ENCODE measurements at regions not wholly inside any gene's neighbourhood (a gene's known extent, or its start where the extent isn't known, plus 50 kb on each side); places are given as distances from the start of the nearest gene placed in this dataset.

DNA sequence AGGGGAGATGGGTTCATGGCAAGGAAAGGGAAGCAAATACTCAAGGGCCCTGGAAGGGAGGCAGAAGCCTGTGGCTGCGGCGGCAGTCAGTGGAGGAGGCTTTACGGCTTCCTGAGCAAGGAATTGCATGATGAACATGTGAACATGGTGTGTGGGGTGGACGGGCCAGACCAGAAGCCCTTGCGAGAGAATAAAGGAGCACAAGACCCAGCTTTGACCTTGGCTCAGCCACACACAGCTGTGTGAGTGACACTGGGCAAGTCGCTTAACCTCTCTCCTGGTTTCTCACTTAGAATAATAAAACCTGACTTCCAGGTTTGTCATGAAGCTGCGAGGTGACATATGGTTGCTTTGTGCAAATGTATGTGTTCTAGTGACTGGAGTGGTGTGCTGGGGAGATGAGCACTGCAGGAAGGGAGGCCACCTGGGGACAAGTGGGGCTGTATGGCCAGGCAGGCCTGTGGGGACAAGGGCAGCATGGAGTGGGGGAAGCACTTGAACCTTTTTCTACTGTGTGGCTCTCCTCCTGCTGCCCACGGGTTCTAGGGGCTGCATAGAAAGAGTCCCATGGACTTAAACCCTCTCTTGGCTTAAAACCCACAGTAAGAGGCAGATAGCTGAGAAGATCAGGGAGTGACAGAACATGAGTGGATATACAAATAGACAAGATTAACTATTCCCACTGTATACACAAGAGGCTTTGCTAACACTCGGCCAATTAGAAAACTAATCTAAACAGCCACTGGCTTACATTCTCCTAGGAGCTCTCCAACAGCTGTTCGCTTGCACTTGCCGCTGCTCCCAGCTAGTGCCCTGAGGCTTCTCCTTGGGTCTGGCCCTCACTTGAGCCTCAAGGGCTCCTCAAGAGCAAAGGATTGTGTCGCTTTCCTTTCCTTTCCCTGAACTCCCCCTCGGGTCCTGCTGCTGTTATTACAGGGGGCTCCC, 67.3 kb upstream of the CDON start:
- H3K27me3 ChIP-seq (ENCODE audit: control insufficient read depth in 2 of 2, insufficient read depth in 2 of 2, low read length in 2 of 2): no peaks in the 10 kb centered on the region
- H3K9ac ChIP-seq (ENCODE audit: low read depth in 1 of 2, low read length in 2 of 2): no peak overlapping the region
- H3K4me1 ChIP-seq (ENCODE audit: control insufficient read depth in 2 of 2, insufficient read depth in 2 of 2, low read length in 2 of 2): peaks cover 4 to 10% of the 10 kb centered on the region in 2 donors
- no peak overlapping the region for H3K27ac ChIP-seq (ENCODE audit: low read depth in 2 of 2, low read length in 2 of 2)
- H3K9me3 ChIP-seq (ENCODE audit: control insufficient read depth in 2 of 2, low read length in 2 of 2): no peaks in the 10 kb centered on the region
- H3K36me3 ChIP-seq (ENCODE audit: control insufficient read depth in 2 of 2, insufficient read depth in 2 of 2, low read length in 2 of 2): no peaks in the 10 kb centered on the region
- no peak overlapping the region for H3K4me3 ChIP-seq (ENCODE audit: low read length in 2 of 2)

DNA sequence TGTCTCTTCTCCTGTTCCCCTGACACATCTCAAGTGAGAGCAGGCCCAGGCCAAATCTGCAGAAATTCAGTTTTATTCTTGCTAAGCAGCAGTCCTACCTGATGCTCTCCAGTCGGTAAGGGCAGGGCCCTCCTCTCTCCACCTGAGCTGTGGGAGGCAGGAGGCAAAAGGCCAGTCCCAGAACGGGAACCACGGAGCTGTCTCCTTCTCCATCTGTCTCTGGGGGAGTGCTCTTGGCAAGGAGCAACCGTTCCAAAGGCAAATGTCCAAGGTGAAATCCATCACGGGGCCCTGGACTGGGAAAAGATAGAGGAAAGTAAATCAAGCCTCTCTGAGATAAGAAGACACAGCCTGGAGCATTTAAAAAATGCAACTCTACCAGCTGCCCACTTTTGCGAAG, 65.2 kb upstream of the CDON start:
- Histone ChIP-seq H3K27ac (ENCODE audit: low read depth in 2 of 2, low read length in 2 of 2) (no peak overlapping the region), H3K4me1 (ENCODE audit: control insufficient read depth in 2 of 2, insufficient read depth in 2 of 2, low read length in 2 of 2) (peaks cover 4 to 14% of the 10 kb centered on the region in 2 donors)

DNA sequence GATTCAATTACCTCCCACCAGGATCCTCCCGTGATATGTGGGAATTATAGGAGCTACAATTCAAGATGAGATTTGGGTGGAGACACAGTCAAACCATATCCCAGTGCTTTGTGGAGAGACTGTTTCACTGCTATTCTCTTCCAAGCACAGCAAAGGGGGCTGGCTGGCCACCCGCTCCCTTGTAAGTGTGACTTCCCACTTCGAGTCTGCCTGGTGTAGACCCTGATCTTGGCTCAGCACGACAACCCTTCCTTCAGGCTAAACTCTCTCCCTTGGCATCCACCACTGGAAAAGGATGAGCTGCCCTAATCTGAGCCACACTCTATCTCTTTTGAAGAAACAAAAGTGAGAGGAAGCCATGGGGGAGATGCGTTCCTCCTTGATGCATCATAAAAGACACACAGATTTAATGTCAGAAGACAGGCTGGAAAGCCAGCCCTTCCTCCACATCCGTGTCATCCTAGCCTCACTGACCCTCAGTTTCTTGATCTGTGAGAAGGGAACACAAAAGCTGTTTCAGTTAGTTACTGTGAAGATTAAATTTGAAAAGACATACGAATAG, 64.7 kb upstream of the CDON start:
- Histone ChIP-seq H3K27ac (ENCODE audit: low read depth in 2 of 2, low read length in 2 of 2) (no peak overlapping the region), H3K9me3 (ENCODE audit: control insufficient read depth in 2 of 2, low read length in 2 of 2) (no peaks in the 10 kb centered on the region), H3K4me1 (ENCODE audit: control insufficient read depth in 2 of 2, insufficient read depth in 2 of 2, low read length in 2 of 2) (peaks cover 4 to 14% of the 10 kb centered on the region in 2 donors), H3K9ac (ENCODE audit: low read depth in 1 of 2, low read length in 2 of 2) (no peak overlapping the region), H3K36me3 (ENCODE audit: control insufficient read depth in 2 of 2, insufficient read depth in 2 of 2, low read length in 2 of 2) (no peaks in the 10 kb centered on the region), H3K27me3 (ENCODE audit: control insufficient read depth in 2 of 2, insufficient read depth in 2 of 2, low read length in 2 of 2) (no peaks in the 10 kb centered on the region), H3K4me3 (ENCODE audit: low read length in 2 of 2) (no peak overlapping the region)

More for the DNA sequence above, 65.2 kb upstream of the CDON start:
- Histone ChIP-seq H3K4me3 (ENCODE audit: low read length in 2 of 2) (no peak overlapping the region), H3K27me3 (ENCODE audit: control insufficient read depth in 2 of 2, insufficient read depth in 2 of 2, low read length in 2 of 2) (no peaks in the 10 kb centered on the region), H3K9me3 (ENCODE audit: control insufficient read depth in 2 of 2, low read length in 2 of 2) (no peaks in the 10 kb centered on the region), H3K9ac (ENCODE audit: low read depth in 1 of 2, low read length in 2 of 2) (no peak overlapping the region), H3K36me3 (ENCODE audit: control insufficient read depth in 2 of 2, insufficient read depth in 2 of 2, low read length in 2 of 2) (no peaks in the 10 kb centered on the region)

DNA sequence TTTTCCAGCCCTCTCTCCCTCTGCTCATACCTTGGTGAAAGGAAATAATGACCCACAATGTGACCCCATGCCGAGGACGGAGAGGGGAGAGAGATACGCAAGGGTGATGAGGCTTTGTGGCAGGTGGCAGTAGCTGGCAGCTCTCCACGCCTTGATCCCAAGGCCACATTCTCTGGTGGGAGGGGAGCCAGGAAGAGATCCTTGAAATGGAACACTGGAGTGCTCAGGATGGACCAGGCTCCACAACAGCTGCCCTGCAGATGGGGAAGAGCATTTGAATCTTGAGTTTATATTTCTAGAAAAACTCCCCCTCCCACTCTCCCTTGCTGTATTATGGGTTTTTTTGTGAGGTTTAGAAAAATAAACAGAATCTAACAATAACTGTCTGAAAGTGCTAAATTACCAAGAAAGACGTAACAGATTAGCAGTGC, 61.6 kb upstream of the CDON start:
- no peak overlapping the region for H3K4me3 ChIP-seq (ENCODE audit: low read length in 2 of 2)
- no peak overlapping the region for H3K9ac ChIP-seq (ENCODE audit: low read depth in 1 of 2, low read length in 2 of 2)
- H3K27me3 ChIP-seq (ENCODE audit: control insufficient read depth in 2 of 2, insufficient read depth in 2 of 2, low read length in 2 of 2): no peaks in the 10 kb centered on the region
- H3K4me1 ChIP-seq (ENCODE audit: control insufficient read depth in 2 of 2, insufficient read depth in 2 of 2, low read length in 2 of 2): peaks cover 0 to 4% of the 10 kb centered on the region in 2 donors
- no peak overlapping the region for H3K27ac ChIP-seq (ENCODE audit: low read depth in 2 of 2, low read length in 2 of 2)
- H3K36me3 ChIP-seq (ENCODE audit: control insufficient read depth in 2 of 2, insufficient read depth in 2 of 2, low read length in 2 of 2): no peaks in the 10 kb centered on the region
- H3K9me3 ChIP-seq (ENCODE audit: control insufficient read depth in 2 of 2, low read length in 2 of 2): no peaks in the 10 kb centered on the region

DNA sequence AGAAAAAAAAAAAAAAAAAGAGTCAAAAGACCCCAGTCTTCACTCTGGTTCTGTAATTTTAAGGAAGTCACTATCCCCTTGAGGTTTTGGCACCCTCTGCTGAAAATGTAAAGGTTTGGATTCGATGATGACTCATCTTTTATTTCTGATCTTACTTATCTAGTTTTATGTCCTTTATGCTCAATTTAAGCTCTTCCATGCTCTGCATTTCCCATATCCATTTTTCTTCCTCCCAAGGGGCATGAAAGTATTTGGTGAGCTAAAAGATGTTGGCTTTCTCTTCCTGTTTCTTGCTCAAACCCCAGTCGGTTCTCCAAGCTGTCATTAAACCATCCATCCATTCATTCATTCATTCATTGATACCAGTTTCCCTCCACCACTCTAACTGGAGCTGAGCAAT, 61.0 kb upstream of the CDON start:
- Histone ChIP-seq H3K9ac (ENCODE audit: low read depth in 1 of 2, low read length in 2 of 2) (no peak overlapping the region), H3K27ac (ENCODE audit: low read depth in 2 of 2, low read length in 2 of 2) (no peak overlapping the region), H3K4me3 (ENCODE audit: low read length in 2 of 2) (no peak overlapping the region), H3K4me1 (ENCODE audit: control insufficient read depth in 2 of 2, insufficient read depth in 2 of 2, low read length in 2 of 2) (peaks cover 0 to 4% of the 10 kb centered on the region in 2 donors), H3K36me3 (ENCODE audit: control insufficient read depth in 2 of 2, insufficient read depth in 2 of 2, low read length in 2 of 2) (no peaks in the 10 kb centered on the region), H3K9me3 (ENCODE audit: control insufficient read depth in 2 of 2, low read length in 2 of 2) (no peaks in the 10 kb centered on the region), H3K27me3 (ENCODE audit: control insufficient read depth in 2 of 2, insufficient read depth in 2 of 2, low read length in 2 of 2) (no peaks in the 10 kb centered on the region)

DNA sequence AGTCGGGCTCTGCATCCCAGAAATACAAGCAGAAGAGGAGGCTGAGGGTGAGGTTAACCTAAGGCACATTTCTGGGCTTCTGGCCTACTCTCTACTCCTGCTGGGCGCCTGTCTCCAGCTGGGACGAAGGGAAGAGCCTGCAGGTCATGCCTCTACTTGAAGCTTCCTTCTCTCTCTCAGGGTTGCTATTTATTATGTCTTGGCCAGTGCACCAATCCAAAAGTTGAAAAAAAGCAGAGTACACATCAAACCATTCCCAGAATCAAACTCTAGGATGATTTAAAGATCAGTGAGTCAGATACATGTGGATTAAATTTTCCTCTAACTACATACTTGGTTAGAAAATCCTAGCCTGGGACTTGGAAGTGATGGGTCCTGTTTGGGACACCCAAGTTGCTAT, 60.2 kb upstream of the CDON start:
- no peak overlapping the region for H3K27ac ChIP-seq (ENCODE audit: low read depth in 2 of 2, low read length in 2 of 2)
- no peaks in the 10 kb centered on the region for H3K36me3 ChIP-seq (ENCODE audit: control insufficient read depth in 2 of 2, insufficient read depth in 2 of 2, low read length in 2 of 2)
- H3K4me3 ChIP-seq (ENCODE audit: low read length in 2 of 2): no peak overlapping the region
- no peak overlapping the region for H3K9ac ChIP-seq (ENCODE audit: low read depth in 1 of 2, low read length in 2 of 2)
- peaks cover 0 to 4% of the 10 kb centered on the region in 2 donors for H3K4me1 ChIP-seq (ENCODE audit: control insufficient read depth in 2 of 2, insufficient read depth in 2 of 2, low read length in 2 of 2)
- H3K27me3 ChIP-seq (ENCODE audit: control insufficient read depth in 2 of 2, insufficient read depth in 2 of 2, low read length in 2 of 2): no peaks in the 10 kb centered on the region
- H3K9me3 ChIP-seq (ENCODE audit: control insufficient read depth in 2 of 2, low read length in 2 of 2): no peaks in the 10 kb centered on the region

DNA sequence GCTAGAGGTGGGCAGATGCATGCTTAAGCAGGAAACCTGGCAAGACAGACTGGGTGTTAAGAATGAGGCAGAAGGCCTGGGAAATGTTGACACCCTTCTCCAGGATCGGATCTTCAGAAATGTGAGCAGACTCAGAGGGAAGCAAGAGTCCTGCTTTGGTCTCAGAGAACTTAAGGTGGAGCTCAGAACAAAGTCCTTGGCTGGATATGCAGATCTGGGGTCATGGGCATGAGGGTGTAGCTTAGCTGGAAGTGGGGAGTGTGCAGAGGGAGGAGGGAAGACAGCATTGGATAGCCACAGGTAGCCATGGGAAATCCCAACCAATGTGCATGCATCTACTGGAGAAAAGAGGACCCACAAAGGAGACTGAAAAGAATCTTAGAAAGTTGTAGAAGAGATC, 58.6 kb upstream of the CDON start:
- H3K27me3 ChIP-seq (ENCODE audit: control insufficient read depth in 2 of 2, insufficient read depth in 2 of 2, low read length in 2 of 2): no peaks in the 10 kb centered on the region
- H3K9ac ChIP-seq (ENCODE audit: low read depth in 1 of 2, low read length in 2 of 2): no peak overlapping the region
- peaks cover under 1 to 5% of the 10 kb centered on the region in 2 donors for H3K4me1 ChIP-seq (ENCODE audit: control insufficient read depth in 2 of 2, insufficient read depth in 2 of 2, low read length in 2 of 2)
- no peaks in the 10 kb centered on the region for H3K9me3 ChIP-seq (ENCODE audit: control insufficient read depth in 2 of 2, low read length in 2 of 2)
- no peak overlapping the region for H3K27ac ChIP-seq (ENCODE audit: low read depth in 2 of 2, low read length in 2 of 2)
- H3K4me3 ChIP-seq (ENCODE audit: low read length in 2 of 2): no peak overlapping the region
- H3K36me3 ChIP-seq (ENCODE audit: control insufficient read depth in 2 of 2, insufficient read depth in 2 of 2, low read length in 2 of 2): no peaks in the 10 kb centered on the region

DNA sequence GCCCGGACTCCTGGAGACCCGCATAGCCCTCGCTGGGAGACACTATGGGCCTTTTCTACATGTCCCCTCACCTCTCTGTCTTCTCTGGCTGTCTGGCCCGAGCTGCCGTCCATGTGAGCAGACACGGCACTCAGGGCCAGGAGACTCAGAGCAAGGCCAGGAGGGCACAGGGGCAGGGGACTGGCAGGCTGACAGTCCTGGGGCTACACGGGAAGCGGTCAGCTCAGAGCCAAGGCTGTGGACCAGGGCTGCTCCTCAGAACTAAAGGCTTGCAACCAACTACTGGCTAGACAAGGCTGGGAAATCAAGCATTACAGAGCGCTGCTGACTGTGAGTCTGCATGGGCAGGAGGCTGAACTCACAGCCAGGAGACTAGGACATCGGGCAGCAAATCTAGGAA, 56.1 kb upstream of the CDON start:
- no peaks in the 10 kb centered on the region for H3K9me3 ChIP-seq (ENCODE audit: control insufficient read depth in 2 of 2, low read length in 2 of 2)
- H3K9ac ChIP-seq (ENCODE audit: low read depth in 1 of 2, low read length in 2 of 2): no peak overlapping the region
- H3K27me3 ChIP-seq (ENCODE audit: control insufficient read depth in 2 of 2, insufficient read depth in 2 of 2, low read length in 2 of 2): no peaks in the 10 kb centered on the region
- no peak overlapping the region for H3K4me3 ChIP-seq (ENCODE audit: low read length in 2 of 2)
- peaks cover 25% of the 10 kb centered on the region in 2 donors for H3K4me1 ChIP-seq (ENCODE audit: control insufficient read depth in 2 of 2, insufficient read depth in 2 of 2, low read length in 2 of 2)
- H3K36me3 ChIP-seq (ENCODE audit: control insufficient read depth in 2 of 2, insufficient read depth in 2 of 2, low read length in 2 of 2): no peaks in the 10 kb centered on the region
- no peak overlapping the region for H3K27ac ChIP-seq (ENCODE audit: low read depth in 2 of 2, low read length in 2 of 2)

DNA sequence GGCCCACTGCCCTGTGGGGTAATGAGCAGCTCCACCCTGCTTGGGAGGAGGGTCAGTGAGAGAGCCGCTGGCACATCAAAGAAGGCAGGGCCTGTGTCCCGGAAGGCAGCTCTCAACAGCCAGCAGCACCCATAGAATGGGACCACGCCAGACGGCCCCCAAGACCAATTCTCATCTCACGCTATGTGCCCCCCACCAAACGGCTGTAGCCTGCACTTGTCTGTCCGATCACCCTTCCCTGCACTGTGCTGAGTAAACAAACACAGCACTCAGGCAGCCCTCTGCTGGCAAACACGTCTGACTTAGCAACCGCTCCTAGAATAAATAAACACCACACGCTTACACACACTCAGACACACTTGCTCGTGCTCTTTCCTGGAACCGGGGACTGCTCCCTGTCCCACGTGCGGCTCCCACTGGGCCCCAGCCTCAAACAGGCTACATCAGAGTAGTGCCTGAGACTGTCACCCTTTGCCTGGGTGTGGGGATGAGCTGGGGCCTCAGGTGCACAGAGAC, 53.2 kb upstream of the CDON start:
- Histone ChIP-seq H3K27ac (ENCODE audit: low read depth in 2 of 2, low read length in 2 of 2) (peak overlapping the region; percentile 87 to 89), H3K36me3 (ENCODE audit: control insufficient read depth in 2 of 2, insufficient read depth in 2 of 2, low read length in 2 of 2) (no peaks in the 10 kb centered on the region), H3K9ac (ENCODE audit: low read depth in 1 of 2, low read length in 2 of 2) (peak overlapping the region in 1 of 2 donors; percentile 37)

DNA sequence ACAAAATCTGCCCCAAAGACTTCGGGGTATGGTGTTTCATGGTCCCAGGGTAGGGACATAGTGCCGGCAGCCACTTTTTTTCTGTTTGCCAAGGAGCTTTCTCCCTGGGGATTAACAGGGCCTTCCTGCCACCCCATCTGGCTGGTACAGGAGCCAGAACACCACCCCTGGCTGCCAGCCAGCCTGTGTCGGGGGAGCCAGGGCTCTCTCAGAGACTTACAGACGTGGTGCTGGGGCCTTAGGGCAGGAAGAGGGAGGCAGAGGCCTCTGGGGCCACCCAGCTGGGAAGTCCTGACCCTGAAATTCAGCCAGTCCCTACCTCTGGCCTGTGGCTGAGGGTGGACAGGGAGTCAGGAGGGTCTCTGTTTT, 52.4 kb upstream of the CDON start:
- Histone ChIP-seq H3K9ac (ENCODE audit: low read depth in 1 of 2, low read length in 2 of 2) (peak overlapping the region in 1 of 2 donors; percentile 37), H3K27me3 (ENCODE audit: control insufficient read depth in 2 of 2, insufficient read depth in 2 of 2, low read length in 2 of 2) (no peaks in the 10 kb centered on the region), H3K4me3 (ENCODE audit: low read length in 2 of 2) (no peak overlapping the region), H3K36me3 (ENCODE audit: control insufficient read depth in 2 of 2, insufficient read depth in 2 of 2, low read length in 2 of 2) (no peaks in the 10 kb centered on the region), H3K9me3 (ENCODE audit: control insufficient read depth in 2 of 2, low read length in 2 of 2) (no peaks in the 10 kb centered on the region), H3K27ac (ENCODE audit: low read depth in 2 of 2, low read length in 2 of 2) (peak overlapping the region; percentile 87 to 89), H3K4me1 (ENCODE audit: control insufficient read depth in 2 of 2, insufficient read depth in 2 of 2, low read length in 2 of 2) (peaks cover 30 to 31% of the 10 kb centered on the region in 2 donors)

More for the DNA sequence above, 53.2 kb upstream of the CDON start:
- peaks cover 30 to 31% of the 10 kb centered on the region in 2 donors for H3K4me1 ChIP-seq (ENCODE audit: control insufficient read depth in 2 of 2, insufficient read depth in 2 of 2, low read length in 2 of 2)
- no peaks in the 10 kb centered on the region for H3K9me3 ChIP-seq (ENCODE audit: control insufficient read depth in 2 of 2, low read length in 2 of 2)
- H3K27me3 ChIP-seq (ENCODE audit: control insufficient read depth in 2 of 2, insufficient read depth in 2 of 2, low read length in 2 of 2): no peaks in the 10 kb centered on the region
- H3K4me3 ChIP-seq (ENCODE audit: low read length in 2 of 2): peak overlapping the region; percentile 44 to 46

Data from mucosa of rectum (tissue), 2 donors.